Endothelial cell (in vitro differentiated cells): ENCODE measurements at regions not wholly inside any gene's neighbourhood (a gene's known extent, or its start where the extent isn't known, plus 50 kb on each side); places are given as distances from the start of the nearest gene placed in this dataset.

Experiments
- DNase-seq: peaks from one replicate; pipeline ENCODE4 v3.0.0; 2021; ENCODE audit warnings: low spot score
- H3K27ac Mint-ChIP-seq: one replicate; pipeline ENCODE4 v1.8.0; 2021; ENCODE audit warnings: mixed read lengths, inconsistent platforms; ENCODE audit not compliant: unreplicated experiment
- H3K27me3 Mint-ChIP-seq: one replicate; pipeline ENCODE4 v1.8.0; 2021; ENCODE audit warnings: mild to moderate bottlenecking, moderate library complexity, mixed read lengths, inconsistent platforms; ENCODE audit not compliant: unreplicated experiment
- H3K36me3 Mint-ChIP-seq: one replicate; pipeline ENCODE4 v1.8.0; 2021; ENCODE audit warnings: mild to moderate bottlenecking, low read depth, mixed read lengths, inconsistent platforms; ENCODE audit not compliant: unreplicated experiment
- H3K4me1 Mint-ChIP-seq: one replicate; pipeline ENCODE4 v1.8.0; 2021; ENCODE audit warnings: mild to moderate bottlenecking, mixed read lengths, inconsistent platforms; ENCODE audit not compliant: unreplicated experiment
- H3K4me3 Mint-ChIP-seq: one replicate; pipeline ENCODE4 v1.8.0; 2021; ENCODE audit warnings: mild to moderate bottlenecking, mixed read lengths, inconsistent platforms; ENCODE audit not compliant: unreplicated experiment
- H3K9me3 Mint-ChIP-seq: one replicate; pipeline ENCODE4 v1.8.0; 2021; ENCODE audit warnings: mixed read lengths, inconsistent platforms; ENCODE audit not compliant: unreplicated experiment
- TF ChIP-seq, protein P1 (sequence below): fragments of 200-600 bp; sonication (generic); IDR thresholded peaks from one replicate; pipeline ENCODE4 v1.5.0; 2021; ENCODE audit warnings: antibody characterized with exemption; ENCODE audit not compliant: unreplicated experiment

DNA sequence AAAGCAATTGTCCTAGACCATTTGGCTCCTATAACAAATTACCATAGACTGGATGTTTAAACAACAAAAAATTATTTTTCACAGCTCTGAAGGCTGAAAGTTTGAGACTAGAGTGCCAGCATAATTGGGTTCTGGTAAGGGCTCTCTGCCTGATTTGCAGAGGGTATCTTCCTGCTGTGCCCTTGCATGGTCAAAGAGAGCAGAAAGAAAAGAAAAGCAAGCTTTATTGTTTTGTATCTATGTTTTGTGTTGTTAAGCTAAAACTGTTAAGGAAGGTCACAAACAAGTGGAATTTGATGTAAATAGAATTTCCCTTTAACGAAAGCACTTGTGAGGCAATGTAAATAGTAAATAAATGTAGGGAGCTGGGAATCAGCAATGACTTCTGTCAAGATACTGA, 1031.0 kb upstream of the ATXN7L3B start:
- Mint-ChIP-seq H3K27me3 (no peaks in the 10 kb centered on the region), H3K9me3 (no peaks in the 10 kb centered on the region), H3K4me1 (no peaks in the 10 kb centered on the region), H3K27ac (no peak overlapping the region), H3K36me3 (no peaks in the 10 kb centered on the region), H3K4me3 (no peak overlapping the region)
- DNase-seq: no peak
- TF ChIP-seq, protein P1, sequence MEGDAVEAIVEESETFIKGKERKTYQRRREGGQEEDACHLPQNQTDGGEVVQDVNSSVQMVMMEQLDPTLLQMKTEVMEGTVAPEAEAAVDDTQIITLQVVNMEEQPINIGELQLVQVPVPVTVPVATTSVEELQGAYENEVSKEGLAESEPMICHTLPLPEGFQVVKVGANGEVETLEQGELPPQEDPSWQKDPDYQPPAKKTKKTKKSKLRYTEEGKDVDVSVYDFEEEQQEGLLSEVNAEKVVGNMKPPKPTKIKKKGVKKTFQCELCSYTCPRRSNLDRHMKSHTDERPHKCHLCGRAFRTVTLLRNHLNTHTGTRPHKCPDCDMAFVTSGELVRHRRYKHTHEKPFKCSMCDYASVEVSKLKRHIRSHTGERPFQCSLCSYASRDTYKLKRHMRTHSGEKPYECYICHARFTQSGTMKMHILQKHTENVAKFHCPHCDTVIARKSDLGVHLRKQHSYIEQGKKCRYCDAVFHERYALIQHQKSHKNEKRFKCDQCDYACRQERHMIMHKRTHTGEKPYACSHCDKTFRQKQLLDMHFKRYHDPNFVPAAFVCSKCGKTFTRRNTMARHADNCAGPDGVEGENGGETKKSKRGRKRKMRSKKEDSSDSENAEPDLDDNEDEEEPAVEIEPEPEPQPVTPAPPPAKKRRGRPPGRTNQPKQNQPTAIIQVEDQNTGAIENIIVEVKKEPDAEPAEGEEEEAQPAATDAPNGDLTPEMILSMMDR: no peak

DNA sequence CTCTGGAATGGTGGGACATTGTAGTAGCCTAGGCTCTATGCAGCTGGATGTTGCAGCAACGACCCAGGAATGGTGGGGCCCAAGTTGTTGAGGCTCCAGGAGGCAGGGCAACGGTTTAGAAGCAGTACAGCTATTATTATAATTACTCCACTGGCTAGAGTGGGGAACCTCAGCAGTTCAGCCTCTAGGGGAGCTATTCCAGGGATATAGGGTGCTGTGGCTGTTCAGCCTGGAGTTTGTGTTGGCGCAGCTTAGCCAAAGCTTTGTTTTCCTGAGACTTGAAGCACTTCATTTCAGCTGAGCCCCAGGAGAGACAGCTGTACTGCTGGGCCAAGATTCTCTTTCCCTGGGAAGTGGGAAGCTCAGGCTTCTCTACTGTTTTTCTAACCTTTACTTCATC, 1023.0 kb upstream of the ATXN7L3B start:
- no peak overlapping the region for H3K27ac Mint-ChIP-seq
- H3K9me3 Mint-ChIP-seq: no peaks in the 10 kb centered on the region
- TF ChIP-seq, protein P1: no peak
- no peaks in the 10 kb centered on the region for H3K4me1 Mint-ChIP-seq
- no peak for DNase-seq
- H3K4me3 Mint-ChIP-seq: no peak overlapping the region
- no peaks in the 10 kb centered on the region for H3K36me3 Mint-ChIP-seq
- H3K27me3 Mint-ChIP-seq: no peaks in the 10 kb centered on the region

DNA sequence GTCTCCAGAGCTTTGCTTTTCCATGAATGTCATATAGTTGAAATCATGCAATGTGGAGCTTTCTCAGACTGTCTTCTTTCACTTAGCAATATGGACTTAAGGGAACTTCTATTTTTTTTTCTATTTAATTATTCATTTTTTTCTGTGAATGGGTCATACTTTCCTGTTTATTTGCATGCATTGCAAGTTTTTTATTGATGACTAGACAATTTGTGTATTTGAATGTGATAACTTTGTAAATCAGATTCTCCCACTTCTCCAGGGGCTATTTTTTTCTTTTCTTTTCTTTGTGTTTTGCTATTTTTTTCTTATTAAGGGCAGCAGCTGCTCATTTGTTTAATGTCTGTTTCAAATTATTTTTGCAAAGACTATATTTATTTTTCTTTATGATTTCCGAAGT, 1019.8 kb upstream of the ATXN7L3B start:
- Mint-ChIP-seq H3K36me3 (no peaks in the 10 kb centered on the region), H3K4me3 (no peak overlapping the region), H3K9me3 (no peaks in the 10 kb centered on the region), H3K27ac (no peak overlapping the region), H3K27me3 (no peaks in the 10 kb centered on the region), H3K4me1 (no peaks in the 10 kb centered on the region)
- TF ChIP-seq, protein P1: no peak
- no peak for DNase-seq

DNA sequence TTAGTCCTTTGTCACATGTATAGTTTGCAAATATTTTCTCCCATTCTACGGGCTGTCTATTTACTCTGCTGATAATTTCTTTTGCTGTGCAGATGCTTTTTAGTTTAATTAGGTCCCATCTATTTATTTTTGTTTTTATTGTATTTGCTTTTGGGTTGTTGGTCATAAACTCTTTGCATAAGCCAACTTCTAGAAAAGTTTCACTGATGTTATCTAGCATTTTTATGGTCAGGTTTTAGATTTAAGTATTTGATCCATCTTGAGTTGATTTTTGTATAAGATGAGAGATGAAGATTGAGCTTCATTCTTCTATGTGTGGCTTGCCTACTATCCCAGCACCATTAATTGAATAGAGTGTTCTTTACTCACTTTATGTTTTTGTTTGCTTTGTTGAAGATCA, 1008.4 kb upstream of the ATXN7L3B start:
- TF ChIP-seq, protein P1: no peak
- no peak for DNase-seq
- H3K9me3 Mint-ChIP-seq: no peaks in the 10 kb centered on the region
- H3K4me3 Mint-ChIP-seq: no peak overlapping the region
- no peak overlapping the region for H3K27ac Mint-ChIP-seq
- no peaks in the 10 kb centered on the region for H3K36me3 Mint-ChIP-seq
- no peaks in the 10 kb centered on the region for H3K27me3 Mint-ChIP-seq
- H3K4me1 Mint-ChIP-seq: no peaks in the 10 kb centered on the region

DNA sequence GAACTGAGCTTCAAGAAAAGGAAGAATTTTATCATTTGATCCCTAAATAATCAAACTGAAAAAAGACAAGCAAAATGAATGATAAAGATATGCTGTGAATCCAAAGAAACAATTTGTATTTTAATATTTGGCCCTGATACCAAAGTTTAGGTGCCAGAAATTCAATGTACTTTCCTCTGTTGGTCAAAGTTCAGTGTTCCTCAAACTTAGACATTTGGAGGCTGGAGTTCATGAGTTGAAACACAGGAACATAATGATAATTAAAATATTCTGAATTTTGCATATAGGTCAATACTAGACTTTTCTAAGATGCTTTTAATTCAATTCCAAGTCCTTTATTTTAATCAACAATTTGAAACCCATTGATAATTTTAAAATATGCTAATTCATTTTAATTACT, 1007.7 kb upstream of the ATXN7L3B start:
- no peaks in the 10 kb centered on the region for H3K9me3 Mint-ChIP-seq
- TF ChIP-seq, protein P1: no peak
- no peaks in the 10 kb centered on the region for H3K36me3 Mint-ChIP-seq
- no peaks in the 10 kb centered on the region for H3K27me3 Mint-ChIP-seq
- no peaks in the 10 kb centered on the region for H3K4me1 Mint-ChIP-seq
- H3K4me3 Mint-ChIP-seq: no peak overlapping the region
- no peak overlapping the region for H3K27ac Mint-ChIP-seq
- DNase-seq: no peak
